Hepatocyte (in vitro differentiated cells): ENCODE measurements at regions not wholly inside any gene's neighbourhood (a gene's known extent, or its start where the extent isn't known, plus 50 kb on each side); places are given as distances from the start of the nearest gene placed in this dataset.

Experiments used
- DNase-seq: peaks from one replicate; pipeline ENCODE4 v3.0.0-alpha.2; 2016; ENCODE audit warnings: low spot score
- H2AFZ ChIP-seq: fragments of 200-600 bp; sonication (generic); 2 replicates; pipeline ENCODE4 v1.6.0; 2016; ENCODE audit warnings: antibody characterized with exemption, mild to moderate bottlenecking
- H3K27ac ChIP-seq: fragments of 200-600 bp; sonication (generic); 2 replicates; pipeline ENCODE4 v1.5.1; 2016; ENCODE audit warnings: mild to moderate bottlenecking
- H3K27me3 ChIP-seq: fragments of 200-600 bp; sonication (generic); 2 replicates; pipeline ENCODE4 v1.6.1; 2016
- H3K36me3 ChIP-seq: fragments of 200-600 bp; sonication (generic); replicated peaks from 2 replicates; pipeline ENCODE4 v1.5.1; 2016; ENCODE audit warnings: low read depth; ENCODE audit not compliant: insufficient read depth
- H3K4me1 ChIP-seq: fragments of 200-600 bp; sonication (generic); 2 replicates; pipeline ENCODE4 v1.5.1; 2016; ENCODE audit warnings: mild to moderate bottlenecking, moderate library complexity; ENCODE audit not compliant: insufficient read depth
- H3K4me2 ChIP-seq: fragments of 200-600 bp; sonication (generic); 2 replicates; pipeline ENCODE4 v1.6.0; 2016
- H3K4me3 ChIP-seq: fragments of 200-600 bp; sonication (generic); 2 replicates; pipeline ENCODE4 v1.5.1; 2016; ENCODE audit warnings: mild to moderate bottlenecking
- H3K79me2 ChIP-seq: fragments of 200-600 bp; sonication (generic); 2 replicates; pipeline ENCODE4 v1.6.0; 2017; ENCODE audit warnings: mild to moderate bottlenecking
- H3K9me2 ChIP-seq: fragments of 200-600 bp; sonication (generic); replicated peaks from 2 replicates; pipeline ENCODE4 v1.6.0; 2017; ENCODE audit warnings: mild to moderate bottlenecking; ENCODE audit not compliant: insufficient read depth
- H3K9me3 ChIP-seq: fragments of 200-600 bp; sonication (generic); 2 replicates; pipeline ENCODE4 v1.5.1; 2016; ENCODE audit warnings: low read depth, mild to moderate bottlenecking
- H4K20me1 ChIP-seq: fragments of 200-600 bp; sonication (generic); 2 replicates; pipeline ENCODE4 v1.6.0; 2016; ENCODE audit warnings: mild to moderate bottlenecking; ENCODE audit not compliant: insufficient read depth, poor library complexity, severe bottlenecking
- EZH2 ChIP-seq: fragments of 200-600 bp; sonication (generic); IDR thresholded peaks from 2 replicates; pipeline ENCODE4 v1.6.1; 2016; ENCODE audit warnings: antibody characterized with exemption, mild to moderate bottlenecking, borderline replicate concordance
- EZH2phosphoT487 ChIP-seq: fragments of 200-600 bp; sonication (generic); IDR thresholded peaks from one replicate; pipeline ENCODE4 v1.6.1; 2018; ENCODE audit warnings: antibody characterized with exemption, mild to moderate bottlenecking, low read depth, moderate library complexity; ENCODE audit not compliant: unreplicated experiment, severe bottlenecking
- WGBS: methylation state at CpG from one replicate; pipeline ENCODE4 v1.1.6; 2016; ENCODE audit warnings: low lambda C conversion rate; ENCODE audit errors: missing lambda C conversion rate; 5-methylcytosine and 5-hydroxymethylcytosine counted together
- TF ChIP-seq, protein P1 (sequence below): fragments of 200-600 bp; sonication (generic); IDR thresholded peaks from 2 replicates; pipeline ENCODE4 v1.5.1; 2016; ENCODE audit warnings: antibody characterized with exemption, mild to moderate bottlenecking; ENCODE audit not compliant: poor library complexity

DNA sequence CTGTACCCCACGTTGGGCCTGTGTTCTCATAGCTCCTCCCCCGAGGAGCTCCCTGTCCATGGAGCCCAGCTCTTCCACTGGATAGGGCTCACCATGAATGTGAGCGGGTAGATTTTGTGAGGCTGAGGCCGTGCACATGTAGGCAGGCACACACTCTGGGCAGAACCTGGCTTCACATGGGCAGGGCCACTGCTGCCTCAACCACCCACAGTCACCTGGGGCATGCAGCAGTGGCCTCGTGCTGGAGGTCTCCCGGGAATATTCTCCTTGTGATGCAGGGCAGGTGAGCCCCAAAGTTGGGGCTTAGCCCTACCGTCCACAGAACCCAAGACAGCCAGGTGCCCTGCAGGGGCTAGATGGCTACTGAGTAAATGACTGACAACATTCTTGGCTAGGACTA lies 116.6 kb downstream of the TMEM130 start:
- H3K9me2 ChIP-seq, result no peaks in the 10 kb centered on the region
- no peaks in the 10 kb centered on the region for H3K9me3 ChIP-seq
- no peaks in the 10 kb centered on the region for H3K4me1 ChIP-seq
- no peaks in the 10 kb centered on the region for H3K36me3 ChIP-seq
- H3K27me3 ChIP-seq, result no peaks in the 10 kb centered on the region
- TF ChIP-seq EZH2 (no peak), EZH2phosphoT487 (no peak)
- TF ChIP-seq, protein P1, sequence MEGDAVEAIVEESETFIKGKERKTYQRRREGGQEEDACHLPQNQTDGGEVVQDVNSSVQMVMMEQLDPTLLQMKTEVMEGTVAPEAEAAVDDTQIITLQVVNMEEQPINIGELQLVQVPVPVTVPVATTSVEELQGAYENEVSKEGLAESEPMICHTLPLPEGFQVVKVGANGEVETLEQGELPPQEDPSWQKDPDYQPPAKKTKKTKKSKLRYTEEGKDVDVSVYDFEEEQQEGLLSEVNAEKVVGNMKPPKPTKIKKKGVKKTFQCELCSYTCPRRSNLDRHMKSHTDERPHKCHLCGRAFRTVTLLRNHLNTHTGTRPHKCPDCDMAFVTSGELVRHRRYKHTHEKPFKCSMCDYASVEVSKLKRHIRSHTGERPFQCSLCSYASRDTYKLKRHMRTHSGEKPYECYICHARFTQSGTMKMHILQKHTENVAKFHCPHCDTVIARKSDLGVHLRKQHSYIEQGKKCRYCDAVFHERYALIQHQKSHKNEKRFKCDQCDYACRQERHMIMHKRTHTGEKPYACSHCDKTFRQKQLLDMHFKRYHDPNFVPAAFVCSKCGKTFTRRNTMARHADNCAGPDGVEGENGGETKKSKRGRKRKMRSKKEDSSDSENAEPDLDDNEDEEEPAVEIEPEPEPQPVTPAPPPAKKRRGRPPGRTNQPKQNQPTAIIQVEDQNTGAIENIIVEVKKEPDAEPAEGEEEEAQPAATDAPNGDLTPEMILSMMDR, result no peak
- no peak for DNase-seq
- H4K20me1 ChIP-seq, result no peaks in the 10 kb centered on the region
- no peak overlapping the region for H3K4me2 ChIP-seq
- H3K27ac ChIP-seq, result no peak overlapping the region
- H2AFZ ChIP-seq, result no peak overlapping the region
- no peak overlapping the region for H3K4me3 ChIP-seq
- WGBS, result 91% methylated on average over 7 of the region's 7 CpGs
- no peaks in the 10 kb centered on the region for H3K79me2 ChIP-seq

DNA sequence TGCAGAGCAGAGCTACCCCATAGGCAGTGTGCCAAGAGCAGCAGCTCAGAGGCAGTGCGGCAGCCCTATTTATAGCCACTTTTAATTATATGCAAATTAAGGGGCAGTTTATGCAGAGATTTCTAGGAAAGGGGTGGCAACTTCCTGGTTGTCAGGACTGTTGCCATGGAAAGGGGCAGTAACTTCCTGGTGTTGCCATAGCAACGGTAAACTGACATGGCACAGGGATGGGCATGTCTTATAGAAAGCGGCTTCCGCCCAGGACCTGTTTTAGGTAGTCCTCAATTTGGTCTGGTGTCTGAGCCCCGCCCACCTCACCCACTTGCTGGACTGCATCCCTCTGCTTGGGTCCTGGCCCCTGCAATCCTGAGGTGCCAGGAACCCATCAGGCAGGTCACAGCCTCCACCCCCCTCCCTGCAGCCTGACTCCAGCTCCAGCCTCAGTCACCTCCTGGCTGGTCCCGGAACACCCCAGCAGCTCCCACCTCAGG lies 115.8 kb downstream of the TMEM130 start:
- 87% methylated on average over 6 of the region's 6 CpGs for WGBS
- H4K20me1 ChIP-seq, result no peaks in the 10 kb centered on the region
- no peaks in the 10 kb centered on the region for H3K9me2 ChIP-seq
- no peaks in the 10 kb centered on the region for H3K36me3 ChIP-seq
- H3K27ac ChIP-seq, result no peak overlapping the region
- H3K27me3 ChIP-seq, result no peaks in the 10 kb centered on the region
- H2AFZ ChIP-seq, result no peak overlapping the region
- no peak overlapping the region for H3K4me2 ChIP-seq
- no peaks in the 10 kb centered on the region for H3K4me1 ChIP-seq
- H3K4me3 ChIP-seq, result no peak overlapping the region
- no peak for TF ChIP-seq EZH2
- TF ChIP-seq EZH2phosphoT487, result no peak
- TF ChIP-seq, protein P1, result no peak
- no peaks in the 10 kb centered on the region for H3K79me2 ChIP-seq
- no peaks in the 10 kb centered on the region for H3K9me3 ChIP-seq
- peak; percentile 34 for DNase-seq

DNA sequence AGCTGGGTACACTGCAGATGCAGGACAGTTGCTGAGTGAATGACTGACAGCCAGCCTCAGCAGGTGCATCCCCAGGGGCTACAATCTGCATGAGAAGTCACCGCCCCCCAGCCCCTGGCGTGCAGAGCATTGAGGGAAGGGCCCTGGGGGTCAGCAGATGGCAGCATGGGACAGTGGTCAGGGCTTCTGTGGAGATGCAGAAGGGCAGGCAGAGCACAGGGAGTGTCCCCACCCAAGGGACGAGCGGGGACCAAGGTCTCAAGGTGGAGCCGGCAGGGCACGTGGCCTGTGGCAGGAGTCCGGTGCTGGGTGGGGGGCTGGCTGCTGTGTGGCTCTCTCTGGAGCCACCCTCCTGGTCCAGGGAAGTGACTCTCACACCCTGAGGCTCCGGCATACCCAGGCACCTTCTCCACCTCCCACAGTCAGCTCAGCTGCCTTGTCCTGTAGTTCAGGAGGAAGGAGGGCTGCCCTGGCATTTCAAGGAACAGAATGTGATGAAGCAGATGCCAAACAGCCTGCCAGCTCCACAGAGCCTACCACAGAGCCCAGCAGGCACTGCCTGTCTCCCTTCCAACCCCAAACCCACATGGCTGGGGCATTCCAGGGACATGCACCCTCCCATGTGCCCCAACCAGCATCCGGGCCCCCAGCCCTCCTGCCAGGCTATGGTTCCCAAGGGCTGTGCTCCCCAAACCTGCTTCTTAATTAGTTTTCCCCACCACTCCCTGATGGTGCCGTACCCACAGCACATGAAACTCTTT lies 114.5 kb downstream of the TMEM130 start:
- H2AFZ ChIP-seq, result no peak overlapping the region
- no peak for DNase-seq
- H3K36me3 ChIP-seq, result no peaks in the 10 kb centered on the region
- H3K27me3 ChIP-seq, result no peaks in the 10 kb centered on the region
- H3K4me3 ChIP-seq, result no peak overlapping the region
- no peaks in the 10 kb centered on the region for H3K9me3 ChIP-seq
- H3K27ac ChIP-seq, result no peak overlapping the region
- H3K4me1 ChIP-seq, result no peaks in the 10 kb centered on the region
- no peak for TF ChIP-seq EZH2phosphoT487
- TF ChIP-seq, protein P1, result peak; percentile 12
- WGBS, result 69% methylated on average over 10 of the region's 10 CpGs
- no peaks in the 10 kb centered on the region for H3K79me2 ChIP-seq
- H3K9me2 ChIP-seq, result no peaks in the 10 kb centered on the region
- H3K4me2 ChIP-seq, result no peak overlapping the region
- no peaks in the 10 kb centered on the region for H4K20me1 ChIP-seq
